ENCODE measurements at regions not wholly inside any gene's neighbourhood (a gene's known extent, or its start where the extent isn't known, plus 50 kb on each side); places are given as distances from the start of the nearest gene placed in this dataset. TPM values are rescaled to one million over a fixed set of nuclear protein-coding genes. Genes with fewer than 3 reads are reported as not detected.

- no peak overlapping the region for H3K27ac Mint-ChIP-seq
- ATAC-seq: no peak
Observed at GRCh38 chr2:211306929-211307328, 750.5 kb downstream of the CPS1 start.

More at GRCh38 chr2:211306929-211307328, 750.5 kb downstream of the CPS1 start:
- no peak for DNase-seq (ENCODE audit: low spot score)
- Histone ChIP-seq H3K27ac (ENCODE audit: low read depth) (no peak overlapping the region), H3K4me3 (no peak overlapping the region), H3K36me3 (ENCODE audit: insufficient read depth) (no peaks in the 10 kb centered on the region), H4K20me1 (replicated peaks; ENCODE audit: insufficient read depth) (no peaks in the 10 kb centered on the region), H3K4me1 (ENCODE audit: insufficient read depth) (peaks cover 15% of the 10 kb centered on the region), H3F3A (replicated peaks; ENCODE audit: low read depth) (no peaks in the 10 kb centered on the region), H3K27me3 (ENCODE audit: insufficient read depth) (no peaks in the 10 kb centered on the region), H3K9me2 (ENCODE audit: insufficient read depth) (0 out of 2 replicates have a peak, but pooled peaks cover 5% of the 10 kb centered on the region), H2AFZ (no peak overlapping the region), H3K79me2 (replicated peaks; ENCODE audit: insufficient read depth) (no peaks in the 10 kb centered on the region), H3K4me2 (no peak overlapping the region)
- Mint-ChIP-seq H3K9me3 (no peaks in the 10 kb centered on the region), H3K4me3 (no peak overlapping the region), H3K4me1 (peaks cover 18% of the 10 kb centered on the region), H3K27me3 (ENCODE audit: insufficient read depth, low read depth, poor library complexity) (no peaks in the 10 kb centered on the region), H3K36me3 (ENCODE audit: low read depth) (no peaks in the 10 kb centered on the region)
- TF ChIP-seq EZH2 (IDR thresholded peaks at IDR 0.05; ENCODE audit: low read depth, unreplicated experiment) (no peak), ZNF114 (CRISPR knock-in tag; IDR thresholded peaks at IDR 0.05) (no peak), STAT1 (IDR thresholded peaks at IDR 0.05; ENCODE audit: unreplicated experiment) (no peak), CTCF (conservative IDR thresholded peaks at IDR 0.05; ENCODE audit: low read depth in 2 of 2) (no peak), NANOG (IDR thresholded peaks at IDR 0.05; ENCODE audit: borderline replicate concordance) (no peak), POLR2AphosphoS5 (IDR thresholded peaks at IDR 0.05; ENCODE audit: low read depth) (no peak), EZH2phosphoT487 (IDR thresholded peaks at IDR 0.05; ENCODE audit: unreplicated experiment) (no peak), JUNB (IDR thresholded peaks at IDR 0.05; ENCODE audit: unreplicated experiment) (no peak), ZNF462 (CRISPR knock-in tag; IDR thresholded peaks at IDR 0.05) (no peak), ETS1 (IDR thresholded peaks at IDR 0.05) (no peak)

Small RNA genes lying in the stretch of these regions (small RNA-seq; reads per million reads assigned to genes)
- not detected for gene AC013404.1 (ENCODE audit: low replicate concordance)

All from GM23338 (cell line).